ENCODE measurements at regions not wholly inside any gene's neighbourhood (a gene's known extent, or its start where the extent isn't known, plus 50 kb on each side); places are given as distances from the start of the nearest gene placed in this dataset.

DNA sequence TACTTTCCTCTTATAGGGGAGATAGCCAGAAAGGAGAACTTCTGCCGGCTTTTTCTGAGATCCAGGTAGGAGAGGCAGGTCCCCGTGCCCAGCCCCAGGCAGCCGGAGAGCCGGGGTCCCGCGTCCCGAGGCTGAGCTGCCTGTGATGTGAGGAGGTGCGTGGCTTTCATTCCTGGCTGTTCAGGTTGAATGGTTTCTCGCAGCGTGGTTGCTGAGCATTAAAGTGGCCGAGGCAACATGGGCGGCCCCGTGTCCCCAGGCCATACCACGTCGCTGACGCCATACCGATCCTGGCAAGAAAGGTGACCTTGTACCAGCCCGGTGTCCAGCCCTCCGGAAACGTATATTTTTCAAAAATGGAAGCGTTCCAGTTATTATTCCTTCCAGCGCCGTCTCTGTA is 116.7 kb upstream of the MYL2 start:
- TF ChIP-seq ZNF530 (tag by site-specific recombination; IDR thresholded peaks at IDR 0.05; ENCODE audit: low read depth) (no peak), SP2 (tag by site-specific recombination; IDR thresholded peaks at IDR 0.05) (no peak), ZNF677 (tag by site-specific recombination; IDR thresholded peaks at IDR 0.05) (no peak), SETDB1 (IDR thresholded peaks at IDR 0.05; ENCODE audit: insufficient read length, low read length) (no peak), ZNF366 (tag by site-specific recombination; conservative IDR thresholded peaks at IDR 0.05) (no peak), ZNF777 (tag by site-specific recombination; IDR thresholded peaks at IDR 0.05; ENCODE audit: borderline replicate concordance) (no peak), SALL2 (tag by site-specific recombination; IDR thresholded peaks at IDR 0.05; ENCODE audit: borderline replicate concordance) (no peak), ZFHX2 (tag by site-specific recombination; conservative IDR thresholded peaks at IDR 0.05) (no peak), ZNF549 (tag by site-specific recombination; IDR thresholded peaks at IDR 0.05) (no peak)
- TF ChIP-seq, protein P1, sequence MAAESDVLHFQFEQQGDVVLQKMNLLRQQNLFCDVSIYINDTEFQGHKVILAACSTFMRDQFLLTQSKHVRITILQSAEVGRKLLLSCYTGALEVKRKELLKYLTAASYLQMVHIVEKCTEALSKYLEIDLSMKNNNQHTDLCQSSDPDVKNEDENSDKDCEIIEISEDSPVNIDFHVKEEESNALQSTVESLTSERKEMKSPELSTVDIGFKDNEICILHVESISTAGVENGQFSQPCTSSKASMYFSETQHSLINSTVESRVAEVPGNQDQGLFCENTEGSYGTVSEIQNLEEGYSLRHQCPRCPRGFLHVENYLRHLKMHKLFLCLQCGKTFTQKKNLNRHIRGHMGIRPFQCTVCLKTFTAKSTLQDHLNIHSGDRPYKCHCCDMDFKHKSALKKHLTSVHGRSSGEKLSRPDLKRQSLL (tag by site-specific recombination; IDR thresholded peaks at IDR 0.05): no peak
- TF ChIP-seq, protein P2, sequence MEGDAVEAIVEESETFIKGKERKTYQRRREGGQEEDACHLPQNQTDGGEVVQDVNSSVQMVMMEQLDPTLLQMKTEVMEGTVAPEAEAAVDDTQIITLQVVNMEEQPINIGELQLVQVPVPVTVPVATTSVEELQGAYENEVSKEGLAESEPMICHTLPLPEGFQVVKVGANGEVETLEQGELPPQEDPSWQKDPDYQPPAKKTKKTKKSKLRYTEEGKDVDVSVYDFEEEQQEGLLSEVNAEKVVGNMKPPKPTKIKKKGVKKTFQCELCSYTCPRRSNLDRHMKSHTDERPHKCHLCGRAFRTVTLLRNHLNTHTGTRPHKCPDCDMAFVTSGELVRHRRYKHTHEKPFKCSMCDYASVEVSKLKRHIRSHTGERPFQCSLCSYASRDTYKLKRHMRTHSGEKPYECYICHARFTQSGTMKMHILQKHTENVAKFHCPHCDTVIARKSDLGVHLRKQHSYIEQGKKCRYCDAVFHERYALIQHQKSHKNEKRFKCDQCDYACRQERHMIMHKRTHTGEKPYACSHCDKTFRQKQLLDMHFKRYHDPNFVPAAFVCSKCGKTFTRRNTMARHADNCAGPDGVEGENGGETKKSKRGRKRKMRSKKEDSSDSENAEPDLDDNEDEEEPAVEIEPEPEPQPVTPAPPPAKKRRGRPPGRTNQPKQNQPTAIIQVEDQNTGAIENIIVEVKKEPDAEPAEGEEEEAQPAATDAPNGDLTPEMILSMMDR (tag by site-specific recombination; IDR thresholded peaks at IDR 0.05): no peak
- TF ChIP-seq, protein P3, sequence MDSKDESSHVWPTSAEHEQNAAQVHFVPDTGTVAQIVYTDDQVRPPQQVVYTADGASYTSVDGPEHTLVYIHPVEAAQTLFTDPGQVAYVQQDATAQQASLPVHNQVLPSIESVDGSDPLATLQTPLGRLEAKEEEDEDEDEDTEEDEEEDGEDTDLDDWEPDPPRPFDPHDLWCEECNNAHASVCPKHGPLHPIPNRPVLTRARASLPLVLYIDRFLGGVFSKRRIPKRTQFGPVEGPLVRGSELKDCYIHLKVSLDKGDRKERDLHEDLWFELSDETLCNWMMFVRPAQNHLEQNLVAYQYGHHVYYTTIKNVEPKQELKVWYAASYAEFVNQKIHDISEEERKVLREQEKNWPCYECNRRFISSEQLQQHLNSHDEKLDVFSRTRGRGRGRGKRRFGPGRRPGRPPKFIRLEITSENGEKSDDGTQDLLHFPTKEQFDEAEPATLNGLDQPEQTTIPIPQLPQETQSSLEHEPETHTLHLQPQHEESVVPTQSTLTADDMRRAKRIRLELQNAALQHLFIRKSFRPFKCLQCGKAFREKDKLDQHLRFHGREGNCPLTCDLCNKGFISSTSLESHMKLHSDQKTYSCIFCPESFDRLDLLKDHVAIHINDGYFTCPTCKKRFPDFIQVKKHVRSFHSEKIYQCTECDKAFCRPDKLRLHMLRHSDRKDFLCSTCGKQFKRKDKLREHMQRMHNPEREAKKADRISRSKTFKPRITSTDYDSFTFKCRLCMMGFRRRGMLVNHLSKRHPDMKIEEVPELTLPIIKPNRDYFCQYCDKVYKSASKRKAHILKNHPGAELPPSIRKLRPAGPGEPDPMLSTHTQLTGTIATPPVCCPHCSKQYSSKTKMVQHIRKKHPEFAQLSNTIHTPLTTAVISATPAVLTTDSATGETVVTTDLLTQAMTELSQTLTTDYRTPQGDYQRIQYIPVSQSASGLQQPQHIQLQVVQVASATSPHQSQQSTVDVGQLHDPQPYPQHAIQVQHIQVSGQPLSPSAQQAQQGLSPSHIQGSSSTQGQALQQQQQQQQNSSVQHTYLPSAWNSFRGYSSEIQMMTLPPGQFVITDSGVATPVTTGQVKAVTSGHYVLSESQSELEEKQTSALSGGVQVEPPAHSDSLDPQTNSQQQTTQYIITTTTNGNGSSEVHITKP (tag by site-specific recombination; IDR thresholded peaks at IDR 0.05): no peak
- no peak overlapping the region for H3K27ac ChIP-seq (ENCODE audit: extremely low read depth, low read depth, low read length)
- H3K4me3 ChIP-seq (ENCODE audit: low read depth, low read length): no peak overlapping the region
- H3K9me3 ChIP-seq (ENCODE audit: control insufficient read depth, insufficient read depth, low read depth, low read length): no peaks in the 10 kb centered on the region
- ChIA-PET CTCF (interaction anchor here (0.6 to 0.7 kb wide), 2 partner anchors 42 to 279 kb away, joined by 3 read pairs; no protein-coding TSS in a partner anchor), POLR2A (no interaction called here)
- H3K36me3 ChIP-seq (ENCODE audit: control insufficient read depth in 2 of 2, insufficient read depth in 1 of 2, low read length in 2 of 2): no peaks in the 10 kb centered on the region
- peaks cover 10% of the 10 kb centered on the region for H3K4me1 ChIP-seq (ENCODE audit: control insufficient read depth, insufficient read depth, low read length)

- H3K9me3 ChIP-seq (ENCODE audit: control insufficient read depth, insufficient read depth, low read depth, low read length): no peaks in the 10 kb centered on the region
- H3K27ac ChIP-seq (ENCODE audit: extremely low read depth, low read depth, low read length): no peak overlapping the region
- H3K4me3 ChIP-seq (ENCODE audit: low read depth, low read length): peak overlapping the region; percentile 20
- CTCF ChIA-PET: interaction anchor here (0.6 to 0.7 kb wide), 2 partner anchors 15 to 21 kb away, joined by 3 read pairs; no protein-coding TSS in a partner anchor
- H3K36me3 ChIP-seq (ENCODE audit: control insufficient read depth in 2 of 2, insufficient read depth in 1 of 2, low read length in 2 of 2): no peaks in the 10 kb centered on the region
- POLR2A ChIA-PET: interaction anchor here (0.7 kb wide), 1 partner anchor 988 kb away, joined by 4 read pairs; no protein-coding TSS in a partner anchor
- peaks cover 12% of the 10 kb centered on the region for H3K4me1 ChIP-seq (ENCODE audit: control insufficient read depth, insufficient read depth, low read length)
- TF ChIP-seq ZNF830 (tag by site-specific recombination; IDR thresholded peaks at IDR 0.05; ENCODE audit: low read depth) (no peak), ZNF223 (tag by site-specific recombination; IDR thresholded peaks at IDR 0.05) (no peak), PATZ1 (tag by site-specific recombination; IDR thresholded peaks at IDR 0.05) (peak; percentile 65), ZNF747 (tag by site-specific recombination; IDR thresholded peaks at IDR 0.05) (no peak), ZNF132 (tag by site-specific recombination; IDR thresholded peaks at IDR 0.05; ENCODE audit: borderline replicate concordance) (no peak), FEZF1 (tag by site-specific recombination; IDR thresholded peaks at IDR 0.05) (no peak), ZSCAN4 (tag by site-specific recombination; IDR thresholded peaks at IDR 0.05) (no peak)
- TF ChIP-seq, protein P4, sequence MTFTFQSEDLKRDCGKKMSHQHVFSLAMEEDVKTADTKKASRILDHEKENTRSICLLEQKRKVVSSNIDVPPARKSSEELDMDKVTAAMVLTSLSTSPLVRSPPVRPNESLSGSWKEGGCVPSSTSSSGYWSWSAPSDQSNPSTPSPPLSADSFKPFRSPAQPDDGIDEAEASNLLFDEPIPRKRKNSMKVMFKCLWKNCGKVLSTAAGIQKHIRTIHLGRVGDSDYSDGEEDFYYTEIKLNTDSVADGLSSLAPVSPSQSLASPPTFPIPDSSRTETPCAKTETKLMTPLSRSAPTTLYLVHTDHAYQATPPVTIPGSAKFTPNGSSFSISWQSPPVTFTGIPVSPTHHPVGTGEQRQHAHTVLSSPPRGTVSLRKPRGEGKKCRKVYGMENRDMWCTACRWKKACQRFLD (tag by site-specific recombination; IDR thresholded peaks at IDR 0.05): no peak
- TF ChIP-seq, protein P5, sequence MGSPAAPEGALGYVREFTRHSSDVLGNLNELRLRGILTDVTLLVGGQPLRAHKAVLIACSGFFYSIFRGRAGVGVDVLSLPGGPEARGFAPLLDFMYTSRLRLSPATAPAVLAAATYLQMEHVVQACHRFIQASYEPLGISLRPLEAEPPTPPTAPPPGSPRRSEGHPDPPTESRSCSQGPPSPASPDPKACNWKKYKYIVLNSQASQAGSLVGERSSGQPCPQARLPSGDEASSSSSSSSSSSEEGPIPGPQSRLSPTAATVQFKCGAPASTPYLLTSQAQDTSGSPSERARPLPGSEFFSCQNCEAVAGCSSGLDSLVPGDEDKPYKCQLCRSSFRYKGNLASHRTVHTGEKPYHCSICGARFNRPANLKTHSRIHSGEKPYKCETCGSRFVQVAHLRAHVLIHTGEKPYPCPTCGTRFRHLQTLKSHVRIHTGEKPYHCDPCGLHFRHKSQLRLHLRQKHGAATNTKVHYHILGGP (tag by site-specific recombination; IDR thresholded peaks at IDR 0.05): no peak
Measured at GRCh38 chr12:111035578-111036301, 115.4 kb upstream of the MYL2 start.

Measured in HEK293 (cell line).